ENCODE measurements at regions not wholly inside any gene's neighbourhood (a gene's known extent, or its start where the extent isn't known, plus 50 kb on each side); places are given as distances from the start of the nearest gene placed in this dataset.
"Not testable (repeated sequence)": the region's sequence is repeated elsewhere in the genome, so short reads cannot be mapped to it uniquely, and the experiment has no call there.

- TF ChIP-seq POLR2A (IDR thresholded peaks at IDR 0.05) (no peak), CTCF (IDR thresholded peaks at IDR 0.05) (no peak)
- no peak for ATAC-seq
- 72 to 81% (median 79%) methylated on average over 3 of the region's 3 CpGs for WGBS, 4 donors
These were observed 284.8 kb upstream of the GRAMD2B start for GRCh38 chr5:126138281-126138931.

GRCh38 chr5:126139086-126139485 lies 284.1 kb upstream of the GRAMD2B start:
- H3K27me3 ChIP-seq = no peaks in the 10 kb centered on the region
- no peaks in the 10 kb centered on the region for H3K9me3 ChIP-seq
- DNase-seq = no peak
- 82 to 86% (median 84%) methylated on average over 2 of the region's 2 CpGs for WGBS, 4 donors
- no peak for ATAC-seq
- H3K4me3 ChIP-seq = no peak overlapping the region
- H3K27ac ChIP-seq = no peak overlapping the region
- TF ChIP-seq CTCF (IDR thresholded peaks at IDR 0.05) (no peak), POLR2A (IDR thresholded peaks at IDR 0.05) (no peak)
- intact Hi-C loops (cut with DNase I) = no loop called here
- H3K4me1 ChIP-seq = peaks cover 0 to 3% (median 0%) of the 10 kb centered on the region in 12 donors
- no peaks in the 10 kb centered on the region for H3K36me3 ChIP-seq

More at GRCh38 chr5:126138281-126138931, 284.8 kb upstream of the GRAMD2B start:
- intact Hi-C loops (cut with DNase I) = no loop called here
- Histone ChIP-seq H3K27me3 (no peaks in the 10 kb centered on the region), H3K27ac (no peak overlapping the region), H3K9me3 (peaks cover 0 to 3% (median 0%) of the 10 kb centered on the region in 12 donors), H3K36me3 (no peaks in the 10 kb centered on the region), H3K4me1 (peaks cover 0 to 3% (median 0%) of the 10 kb centered on the region in 12 donors), H3K4me3 (no peak overlapping the region)
- DNase-seq = no peak

- no peaks in the 10 kb centered on the region for H3K9me3 ChIP-seq
- no peak for DNase-seq
- no peaks in the 10 kb centered on the region for H3K36me3 ChIP-seq
- intact Hi-C loops (cut with DNase I) = no loop called here
- no peak overlapping the region for H3K27ac ChIP-seq
- WGBS, 4 donors = 29 to 45% (median 32%) methylated on average over 5 of the region's 5 CpGs
- no peaks in the 10 kb centered on the region for H3K27me3 ChIP-seq
- peaks cover 0 to 3% (median 0%) of the 10 kb centered on the region in 12 donors for H3K4me1 ChIP-seq
- no peak for TF ChIP-seq CTCF (IDR thresholded peaks at IDR 0.05)
- no peak for TF ChIP-seq POLR2A (IDR thresholded peaks at IDR 0.05)
- no peak for ATAC-seq
- no peak overlapping the region for H3K4me3 ChIP-seq
These were observed 283.4 kb upstream of the GRAMD2B start for GRCh38 chr5:126139773-126140172.

GRCh38 chr5:126143622-126144021 lies 279.6 kb upstream of the GRAMD2B start:
- no peaks in the 10 kb centered on the region for H3K27me3 ChIP-seq
- H3K36me3 ChIP-seq = no peaks in the 10 kb centered on the region
- intact Hi-C loops (cut with DNase I) = no loop called here
- no peak for TF ChIP-seq POLR2A (IDR thresholded peaks at IDR 0.05)
- no peak for TF ChIP-seq CTCF (IDR thresholded peaks at IDR 0.05)
- 55 to 88% (median 64%) methylated on average over 2 of the region's 2 CpGs for WGBS, 4 donors
- peaks cover 0 to 3% (median 0%) of the 10 kb centered on the region in 12 donors for H3K4me1 ChIP-seq
- H3K4me3 ChIP-seq = no peak overlapping the region
- no peaks in the 10 kb centered on the region for H3K9me3 ChIP-seq
- no peak overlapping the region for H3K27ac ChIP-seq
- ATAC-seq (no peak), DNase-seq (no peak)

GRCh38 chr5:126150319-126150718 lies 272.9 kb upstream of the GRAMD2B start:
- H3K4me1 ChIP-seq; ATAC-seq; H3K36me3 ChIP-seq; DNase-seq; H3K4me3 ChIP-seq; H3K27ac ChIP-seq; H3K27me3 ChIP-seq; intact Hi-C loops (cut with DNase I): not testable (repeated sequence)
- 80 to 97% (median 93%) methylated on average over 2 to 3 of the region's 3 CpGs for WGBS, 4 donors
- peaks cover 0 to 13% (median 0%) of the 10 kb centered on the region in 12 donors for H3K9me3 ChIP-seq

- peaks cover 0 to 36% (median 9%) of the 10 kb centered on the region in 12 donors for H3K9me3 ChIP-seq
- intact Hi-C loops (cut with DNase I); H3K36me3 ChIP-seq; H3K4me3 ChIP-seq; H3K4me1 ChIP-seq; ATAC-seq; H3K27ac ChIP-seq; DNase-seq; H3K27me3 ChIP-seq: not testable (repeated sequence)
- WGBS, 4 donors = 91 to 94% (median 93%) methylated on average over 8 to 12 of the region's 12 CpGs
These were observed 267.9 kb upstream of the GRAMD2B start for GRCh38 chr5:126155298-126155697.
